C4-2B (cell line): ENCODE measurements at regions not wholly inside any gene's neighbourhood (a gene's known extent, or its start where the extent isn't known, plus 50 kb on each side); places are given as distances from the start of the nearest gene placed in this dataset.
A peak's percentile ranks its signal among the peaks of the same experiment; 100 is the strongest.

Source experiments
- H3K27ac ChIP-seq: fragments of 450-650 bp; 2 replicates; pipeline ENCODE4 v1.5.1; 2017
- ZFX ChIP-seq: fragments of 450-650 bp; IDR thresholded peaks from 2 replicates; pipeline ENCODE4 v1.6.1; 2017
- TF ChIP-seq, protein P1 (sequence below): fragments of 450-650 bp; conservative IDR thresholded peaks from 2 replicates; pipeline ENCODE4 v1.5.1; 2017; ENCODE audit warnings: mild to moderate bottlenecking

DNA sequence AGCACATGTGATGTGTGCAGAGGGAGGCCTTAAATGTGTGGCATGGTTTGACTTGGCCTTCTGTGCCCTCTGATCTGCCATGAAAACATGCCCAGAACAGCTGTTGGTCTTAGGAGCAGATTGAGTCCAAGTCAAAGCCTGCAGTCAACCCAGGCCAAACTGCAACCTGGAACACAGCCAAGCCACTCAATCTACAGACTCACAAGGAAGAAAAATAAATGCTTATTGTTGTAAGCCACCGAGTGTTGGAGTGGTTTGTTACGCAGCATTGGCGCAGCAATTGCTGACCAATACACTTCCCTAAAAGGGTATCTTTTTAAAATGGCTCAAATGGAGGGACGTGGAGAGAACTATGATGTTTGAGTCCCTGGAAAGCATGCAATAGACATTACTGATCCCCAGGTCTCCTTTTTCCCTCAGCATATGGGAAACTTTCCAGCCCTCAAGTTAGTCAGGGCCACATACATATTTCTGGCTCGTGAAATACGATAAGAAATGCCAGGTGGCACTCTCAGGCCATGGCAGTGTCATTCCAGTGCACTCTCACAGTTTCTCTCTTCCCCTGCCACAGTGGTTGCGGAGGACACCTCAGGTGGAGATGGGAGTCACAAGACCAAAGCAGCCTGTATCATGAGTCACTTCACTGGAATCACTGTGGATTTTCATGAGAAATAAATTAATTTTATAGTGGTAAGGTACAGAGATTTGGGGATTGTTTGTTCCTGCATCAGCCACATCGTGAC is 168.0 kb upstream of the ZNF618 start:
- no peak for TF ChIP-seq ZFX
- TF ChIP-seq, protein P1, sequence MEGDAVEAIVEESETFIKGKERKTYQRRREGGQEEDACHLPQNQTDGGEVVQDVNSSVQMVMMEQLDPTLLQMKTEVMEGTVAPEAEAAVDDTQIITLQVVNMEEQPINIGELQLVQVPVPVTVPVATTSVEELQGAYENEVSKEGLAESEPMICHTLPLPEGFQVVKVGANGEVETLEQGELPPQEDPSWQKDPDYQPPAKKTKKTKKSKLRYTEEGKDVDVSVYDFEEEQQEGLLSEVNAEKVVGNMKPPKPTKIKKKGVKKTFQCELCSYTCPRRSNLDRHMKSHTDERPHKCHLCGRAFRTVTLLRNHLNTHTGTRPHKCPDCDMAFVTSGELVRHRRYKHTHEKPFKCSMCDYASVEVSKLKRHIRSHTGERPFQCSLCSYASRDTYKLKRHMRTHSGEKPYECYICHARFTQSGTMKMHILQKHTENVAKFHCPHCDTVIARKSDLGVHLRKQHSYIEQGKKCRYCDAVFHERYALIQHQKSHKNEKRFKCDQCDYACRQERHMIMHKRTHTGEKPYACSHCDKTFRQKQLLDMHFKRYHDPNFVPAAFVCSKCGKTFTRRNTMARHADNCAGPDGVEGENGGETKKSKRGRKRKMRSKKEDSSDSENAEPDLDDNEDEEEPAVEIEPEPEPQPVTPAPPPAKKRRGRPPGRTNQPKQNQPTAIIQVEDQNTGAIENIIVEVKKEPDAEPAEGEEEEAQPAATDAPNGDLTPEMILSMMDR, result no peak
- H3K27ac ChIP-seq, result no peak overlapping the region

DNA sequence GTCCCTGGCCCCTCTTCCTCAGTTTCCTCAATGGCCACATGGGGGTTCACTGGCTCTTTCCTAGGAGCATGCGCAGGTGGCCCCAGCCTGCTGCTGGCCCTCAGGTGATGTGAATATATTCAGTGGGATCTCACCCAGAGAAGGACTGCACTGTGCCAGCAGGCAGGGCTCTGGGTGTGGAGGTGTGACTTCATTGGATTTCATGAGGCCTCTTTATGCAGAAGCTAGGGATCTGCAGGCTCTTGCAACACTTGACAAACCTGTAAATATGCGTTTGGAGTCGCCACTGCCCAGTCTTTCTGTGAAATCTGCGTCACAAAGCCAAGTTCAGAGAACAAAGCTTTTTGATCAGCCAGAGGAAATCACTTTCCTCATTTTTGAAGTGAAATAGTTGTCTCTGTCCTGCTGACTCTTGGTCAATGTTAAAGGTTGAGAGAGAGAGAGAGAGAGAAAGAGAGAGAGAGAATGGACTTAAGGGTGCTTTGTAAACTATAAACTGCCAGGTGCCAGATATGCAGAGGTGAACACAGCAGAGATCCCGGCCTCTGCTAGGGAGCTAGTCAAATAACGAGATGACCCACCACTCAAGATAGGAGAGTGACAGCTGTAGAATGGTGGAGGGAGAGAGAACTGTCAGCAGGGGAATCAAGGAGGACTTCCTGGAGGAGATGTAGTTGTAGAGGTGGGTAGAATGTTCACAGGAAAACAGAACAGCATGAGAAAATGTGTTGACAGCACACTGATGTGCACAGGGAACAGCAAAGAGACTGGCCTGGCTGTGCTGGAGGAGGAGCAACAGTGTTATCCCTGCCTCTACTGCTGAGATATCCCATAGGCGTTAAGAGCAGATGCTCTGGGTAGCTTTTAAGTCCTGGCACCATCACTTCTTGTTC is 167.0 kb upstream of the ZNF618 start:
- H3K27ac ChIP-seq, result no peak overlapping the region
- TF ChIP-seq ZFX, result no peak
- TF ChIP-seq, protein P1, result no peak

DNA sequence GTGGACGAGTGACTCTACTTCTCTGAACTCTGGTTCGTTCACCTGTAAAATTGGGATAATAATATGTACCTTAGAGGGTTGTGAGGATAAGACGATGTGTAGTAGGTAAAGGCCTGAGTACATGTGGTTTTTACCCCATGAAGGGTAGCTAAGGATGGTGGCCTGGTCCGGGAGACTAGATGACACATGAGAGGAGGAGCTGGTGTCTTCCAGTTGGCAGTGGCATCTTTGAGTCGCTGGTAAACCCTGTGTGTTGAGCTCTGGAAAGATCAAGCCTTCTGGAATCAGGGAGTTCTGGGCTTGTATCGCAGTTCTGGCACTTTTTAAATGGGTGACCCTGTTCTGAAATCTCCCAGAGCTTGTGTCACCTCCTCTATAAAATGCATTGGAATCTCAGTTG is 166.4 kb upstream of the ZNF618 start:
- TF ChIP-seq ZFX, result no peak
- TF ChIP-seq, protein P1, result no peak
- no peak overlapping the region for H3K27ac ChIP-seq

DNA sequence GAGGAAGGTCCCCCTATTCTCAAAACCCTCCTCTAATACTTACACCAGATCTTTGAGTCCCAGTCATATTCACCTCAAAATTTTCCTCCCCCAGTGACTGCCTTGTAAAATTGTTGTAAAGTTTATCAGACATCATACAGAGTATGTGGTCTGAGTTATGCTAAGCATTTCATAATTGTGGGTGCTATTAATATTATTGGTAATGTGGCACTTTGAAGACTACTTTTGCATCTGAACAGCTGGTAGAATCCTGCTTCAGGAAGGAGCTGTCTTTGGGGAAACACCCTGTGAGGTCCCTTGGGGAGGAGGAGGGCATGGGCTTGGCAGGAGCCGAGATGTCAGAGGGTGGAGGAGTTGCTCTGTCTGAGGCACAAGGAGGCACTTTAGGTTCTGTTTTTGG is 164.9 kb upstream of the ZNF618 start:
- TF ChIP-seq, protein P1, result no peak
- no peak for TF ChIP-seq ZFX

DNA sequence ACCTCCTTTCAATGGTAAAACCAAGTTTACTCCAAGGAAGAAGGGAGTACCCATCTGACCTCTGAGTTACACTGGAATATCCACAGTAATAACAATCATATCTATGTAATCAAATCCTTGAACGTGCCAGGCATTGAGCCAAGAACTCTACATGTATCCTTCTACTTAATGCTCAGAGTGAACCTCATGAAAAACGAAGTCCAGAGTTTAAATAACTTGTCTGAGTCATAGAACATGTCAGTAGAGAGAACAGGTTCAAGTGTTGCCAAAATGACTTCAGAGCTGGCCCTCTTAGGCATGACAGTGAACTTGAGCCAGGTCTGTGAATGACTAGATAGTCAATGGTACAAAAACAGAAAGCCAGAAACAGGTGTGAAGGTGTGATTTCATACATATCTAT is 164.1 kb upstream of the ZNF618 start:
- peak overlapping the region; percentile 54; the same call in 1 of the 2 replicates for H3K27ac ChIP-seq
- TF ChIP-seq, protein P1, result no peak
- TF ChIP-seq ZFX, result no peak

More for the DNA sequence above, 164.9 kb upstream of the ZNF618 start:
- H3K27ac ChIP-seq, result peak overlapping the region; percentile 54; the same call in 1 of the 2 replicates

- H3K27ac ChIP-seq, result no peak overlapping the region
- TF ChIP-seq, protein P1, result no peak
- TF ChIP-seq ZFX, result no peak
These were observed 161.0 kb upstream of the ZNF618 start for GRCh38 chr9:113715086-113715485.

DNA sequence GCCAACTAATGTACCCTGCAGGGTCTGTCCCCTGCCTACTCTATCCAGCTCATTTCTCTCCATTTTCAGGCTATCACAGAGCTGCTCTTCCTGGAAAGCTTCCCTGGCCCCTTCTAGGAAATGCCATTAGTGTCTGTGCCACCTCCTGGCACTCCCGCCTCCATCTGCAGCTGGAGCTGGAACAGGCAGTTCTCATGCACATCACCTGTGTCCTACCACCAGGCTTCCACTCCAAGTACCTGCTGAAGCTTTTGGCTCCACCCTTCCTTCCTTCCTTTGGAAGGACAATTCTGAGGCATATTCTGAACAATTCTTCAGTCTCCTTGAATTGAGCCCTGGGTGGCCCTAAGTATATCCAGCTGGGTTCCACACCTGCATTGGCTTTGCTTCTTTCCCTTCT is 156.2 kb upstream of the ZNF618 start:
- H3K27ac ChIP-seq, result no peak overlapping the region
- TF ChIP-seq ZFX, result no peak
- TF ChIP-seq, protein P1, result no peak
